Choroid plexus epithelial cell (primary cell): ENCODE measurements at regions not wholly inside any gene's neighbourhood (a gene's known extent, or its start where the extent isn't known, plus 50 kb on each side); places are given as distances from the start of the nearest gene placed in this dataset.

ENCODE experiments used
- DNase-seq: peaks from one replicate; pipeline ENCODE4 v3.0.0-alpha.2; 2010; ENCODE audit warnings: low read depth
- H3K4me3 ChIP-seq: 2 replicates; pipeline ENCODE4 v1.5.1; 2011; ENCODE audit warnings: low read depth, mild to moderate bottlenecking, control low read depth, low read length, moderate library complexity
- CTCF ChIP-seq: conservative IDR thresholded peaks from 2 replicates; pipeline ENCODE4 v1.5.1; 2011; ENCODE audit warnings: low read depth, mild to moderate bottlenecking, control low read depth, inconsistent platforms, low read length, moderate library complexity

GRCh38 chr2:126342457-126342856 is 313.5 kb upstream of the GYPC start:
- no peak for TF ChIP-seq CTCF
- no peak overlapping the region for H3K4me3 ChIP-seq
- no peak for DNase-seq

GRCh38 chr2:126343136-126343535 is 312.8 kb upstream of the GYPC start:
- no peak for DNase-seq
- H3K4me3 ChIP-seq: no peak overlapping the region
- TF ChIP-seq CTCF: no peak

- no peak for DNase-seq
- no peak for TF ChIP-seq CTCF
Observed at GRCh38 chr2:126344493-126344892, 311.5 kb upstream of the GYPC start.

DNA sequence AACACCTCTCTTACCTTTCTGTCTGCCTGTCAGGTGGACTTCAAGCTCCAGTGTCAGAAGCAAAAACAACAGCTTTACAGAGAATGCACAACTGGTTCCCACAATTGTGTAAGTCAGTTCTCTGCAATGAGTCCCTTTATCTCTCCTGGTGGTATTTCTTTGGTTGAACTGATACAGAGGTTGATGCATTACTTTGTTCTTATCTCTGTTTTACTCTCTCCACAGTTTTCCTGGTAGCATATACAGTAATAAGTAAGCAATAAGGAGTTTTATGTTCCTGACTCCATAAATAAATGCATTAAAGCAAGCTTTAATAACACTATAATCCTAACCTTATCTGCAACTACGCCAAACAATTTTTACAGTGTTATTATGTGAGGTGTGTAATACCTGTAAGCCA is 310.3 kb upstream of the GYPC start:
- no peak for DNase-seq
- TF ChIP-seq CTCF: no peak
- H3K4me3 ChIP-seq: no peak overlapping the region

More at GRCh38 chr2:126344493-126344892, 311.5 kb upstream of the GYPC start:
- H3K4me3 ChIP-seq: no peak overlapping the region

DNA sequence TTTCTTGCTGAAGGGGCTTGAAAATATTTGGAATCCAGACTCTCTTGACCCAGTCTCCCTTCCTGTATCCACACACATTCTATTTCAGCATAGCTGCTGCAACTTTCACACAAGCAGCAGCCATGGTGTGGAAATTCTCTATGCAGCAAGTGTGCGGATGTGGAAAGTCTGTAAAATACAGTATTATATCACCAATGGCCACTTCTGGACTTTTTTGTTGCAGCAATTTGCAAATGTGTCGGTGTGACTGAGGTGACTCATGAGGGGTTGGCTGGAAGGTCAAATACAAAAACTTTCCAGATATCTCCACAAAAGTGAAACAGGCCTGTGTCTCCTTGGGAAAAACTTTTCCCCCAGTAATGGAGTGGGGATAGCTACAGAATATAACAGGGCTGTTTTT is 299.3 kb upstream of the GYPC start:
- no peak for DNase-seq
- H3K4me3 ChIP-seq: no peak overlapping the region
- no peak for TF ChIP-seq CTCF

DNA sequence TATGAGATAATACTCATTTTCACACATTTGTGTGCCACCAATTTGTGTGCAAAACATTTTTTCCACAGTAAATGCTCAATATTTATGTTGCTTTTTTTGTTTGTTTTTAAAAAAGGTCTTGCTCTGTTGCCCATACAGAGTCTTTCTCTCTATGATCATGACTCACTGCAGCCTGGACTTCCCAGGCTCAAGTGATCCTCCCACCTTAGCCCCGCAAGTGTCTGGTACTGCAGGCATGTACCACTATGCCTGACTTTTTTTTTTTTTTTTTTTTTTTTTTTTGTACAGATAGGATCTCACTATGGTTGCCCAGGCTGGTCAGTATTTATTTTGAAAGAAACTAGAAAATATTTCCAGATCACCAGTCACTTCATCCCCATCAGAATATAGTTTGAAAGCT is 297.8 kb upstream of the GYPC start:
- no peak for DNase-seq
- no peak for TF ChIP-seq CTCF
- H3K4me3 ChIP-seq: no peak overlapping the region

- H3K4me3 ChIP-seq: no peak overlapping the region
- peak; percentile 16 for TF ChIP-seq CTCF
- peak; percentile 2 for DNase-seq
Observed at GRCh38 chr2:126359494-126359893, 296.5 kb upstream of the GYPC start.
